SK-N-SH treated with all-trans-retinoic acid at 6 μM for 48 hours (cell line): ENCODE measurements at regions not wholly inside any gene's neighbourhood (a gene's known extent, or its start where the extent isn't known, plus 50 kb on each side); places are given as distances from the start of the nearest gene placed in this dataset.

Source experiments
- BACH2 ChIP-seq: fragments of 250-450 bp; sonication (Bioruptor Pico); IDR thresholded peaks from 2 replicates; pipeline ENCODE4 v1.9.0; 2021; ENCODE audit warnings: mild to moderate bottlenecking, borderline replicate concordance
- CSDC2 ChIP-seq: fragments of 250-450 bp; sonication (Bioruptor Pico); IDR thresholded peaks from 2 replicates; pipeline ENCODE4 v1.5.0; 2020; ENCODE audit warnings: mild to moderate bottlenecking, moderate library complexity
- ISL1 ChIP-seq: fragments of 250-450 bp; sonication (Bioruptor Pico); IDR thresholded peaks from 2 replicates; pipeline ENCODE4 v2.1.2; 2022; ENCODE audit warnings: mild to moderate bottlenecking, moderate library complexity
- OSR1 ChIP-seq: fragments of 250-450 bp; sonication (Bioruptor Pico); IDR thresholded peaks from 2 replicates; pipeline ENCODE4 v1.8.0; 2022; ENCODE audit warnings: moderate library complexity, mild to moderate bottlenecking, inconsistent platforms
- PPARA ChIP-seq: fragments of 250-450 bp; sonication (Bioruptor Pico); IDR thresholded peaks from 2 replicates; pipeline ENCODE4 v1.5.0; 2020; ENCODE audit warnings: mild to moderate bottlenecking, borderline replicate concordance
- TCF4 ChIP-seq: fragments of 250-450 bp; sonication (Bioruptor Pico); IDR thresholded peaks from 2 replicates; pipeline ENCODE4 v1.8.0; 2021; ENCODE audit warnings: mild to moderate bottlenecking, moderate library complexity, borderline replicate concordance
- ZC3H10 ChIP-seq: fragments of 250-450 bp; sonication (Bioruptor Pico); IDR thresholded peaks from 2 replicates; pipeline ENCODE4 v1.5.1; 2021; ENCODE audit warnings: mild to moderate bottlenecking, moderate library complexity
- ZFP3 ChIP-seq: fragments of 250-450 bp; sonication (Bioruptor Pico); IDR thresholded peaks from 2 replicates; pipeline ENCODE4 v1.5.0; 2020; ENCODE audit warnings: mild to moderate bottlenecking, moderate library complexity
- ZFP30 ChIP-seq: fragments of 450-650 bp; formaldehyde crosslinking; IDR thresholded peaks from 2 replicates; pipeline ENCODE4 v1.5.0; 2022; ENCODE audit warnings: mild to moderate bottlenecking, moderate library complexity
- TF ChIP-seq, protein P1 (sequence below): fragments of 250-450 bp; sonication (Bioruptor Pico); IDR thresholded peaks from 2 replicates; pipeline ENCODE4 v1.5.1; 2020; ENCODE audit warnings: low read depth, mild to moderate bottlenecking, moderate library complexity

DNA sequence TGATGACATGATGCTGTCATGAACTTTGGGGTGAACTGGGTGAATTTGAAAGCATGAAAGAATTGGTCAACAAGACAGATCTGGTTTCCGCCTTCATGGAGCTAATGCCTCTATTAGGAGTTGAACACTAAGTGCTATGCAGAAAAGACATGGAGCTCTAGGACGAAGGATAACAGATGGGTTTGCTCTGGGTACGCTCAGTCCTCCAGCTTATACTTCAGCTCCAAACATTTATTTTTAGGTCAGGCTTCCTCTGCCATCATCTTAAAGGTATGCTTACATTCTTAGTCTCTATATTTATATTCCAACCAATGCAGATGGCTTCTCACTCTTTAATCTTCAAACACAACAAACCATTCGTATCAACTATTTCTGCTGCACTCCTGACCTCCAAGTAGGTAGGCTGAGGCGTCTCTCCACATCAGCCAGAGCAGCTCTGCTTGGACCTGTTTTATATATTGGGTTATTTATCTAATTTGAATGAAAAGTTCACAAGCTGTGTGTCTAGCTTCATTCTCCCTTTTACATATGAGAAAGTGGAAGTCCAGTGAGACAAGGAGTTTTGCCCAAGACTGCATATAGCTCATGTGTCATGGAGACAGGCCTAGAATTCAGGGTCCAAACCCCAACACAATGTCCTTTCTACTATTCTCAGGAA, 226.3 kb downstream of the SPTSSA start:
- TF ChIP-seq ZC3H10 (no peak), OSR1 (CRISPR knock-in tag) (no peak), TCF4 (no peak), ZFP3 (CRISPR knock-in tag) (no peak), CSDC2 (CRISPR knock-in tag) (no peak), BACH2 (no peak), ZFP30 (CRISPR knock-in tag) (no peak), PPARA (CRISPR knock-in tag) (no peak), ISL1 (no peak)
- TF ChIP-seq, protein P1, sequence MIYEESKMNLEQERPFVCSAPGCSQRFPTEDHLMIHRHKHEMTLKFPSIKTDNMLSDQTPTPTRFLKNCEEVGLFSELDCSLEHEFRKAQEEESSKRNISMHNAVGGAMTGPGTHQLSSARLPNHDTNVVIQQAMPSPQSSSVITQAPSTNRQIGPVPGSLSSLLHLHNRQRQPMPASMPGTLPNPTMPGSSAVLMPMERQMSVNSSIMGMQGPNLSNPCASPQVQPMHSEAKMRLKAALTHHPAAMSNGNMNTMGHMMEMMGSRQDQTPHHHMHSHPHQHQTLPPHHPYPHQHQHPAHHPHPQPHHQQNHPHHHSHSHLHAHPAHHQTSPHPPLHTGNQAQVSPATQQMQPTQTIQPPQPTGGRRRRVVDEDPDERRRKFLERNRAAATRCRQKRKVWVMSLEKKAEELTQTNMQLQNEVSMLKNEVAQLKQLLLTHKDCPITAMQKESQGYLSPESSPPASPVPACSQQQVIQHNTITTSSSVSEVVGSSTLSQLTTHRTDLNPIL (CRISPR knock-in tag) = no peak
